HFF-Myc (cell line): ENCODE measurements at regions not wholly inside any gene's neighbourhood (a gene's known extent, or its start where the extent isn't known, plus 50 kb on each side); places are given as distances from the start of the nearest gene placed in this dataset.

Source experiments
- DNase-seq: peaks from one replicate; pipeline ENCODE4 v3.0.0-alpha.2; 2011; ENCODE audit warnings: low read depth; ENCODE audit errors: extremely low read depth
- H3K4me3 ChIP-seq: replicated peaks from 2 replicates; pipeline ENCODE4 v1.5.1; 2011; ENCODE audit warnings: low read depth, mild to moderate bottlenecking, control low read depth, low read length
- TF ChIP-seq, protein P1 (sequence below): IDR thresholded peaks from 2 replicates; pipeline ENCODE4 v1.5.1; 2012; ENCODE audit warnings: mild to moderate bottlenecking, low read depth, low read length, control low read depth; ENCODE audit errors: missing control alignments

DNA sequence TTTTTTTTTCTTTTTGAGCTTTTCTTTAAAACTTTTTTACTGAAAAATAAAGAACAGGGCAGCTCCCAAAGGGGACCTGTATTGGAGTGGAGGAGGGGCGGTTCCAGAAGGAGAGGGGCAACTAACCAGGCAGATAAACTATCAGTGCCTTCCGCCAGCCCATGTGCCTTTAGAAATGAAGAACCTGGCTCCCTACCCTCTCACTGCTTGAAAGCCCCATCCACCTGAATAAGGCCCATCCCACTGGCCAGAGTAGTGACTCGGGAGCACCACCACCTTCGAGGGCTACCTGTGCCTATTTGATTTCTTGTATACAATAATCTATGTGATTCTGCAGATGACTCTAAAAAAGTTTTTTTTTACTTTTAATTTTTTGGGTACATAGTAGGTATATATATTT lies 276.7 kb downstream of the PSAT1 start:
- no peak overlapping the region for H3K4me3 ChIP-seq
- no peak for DNase-seq
- TF ChIP-seq, protein P1, sequence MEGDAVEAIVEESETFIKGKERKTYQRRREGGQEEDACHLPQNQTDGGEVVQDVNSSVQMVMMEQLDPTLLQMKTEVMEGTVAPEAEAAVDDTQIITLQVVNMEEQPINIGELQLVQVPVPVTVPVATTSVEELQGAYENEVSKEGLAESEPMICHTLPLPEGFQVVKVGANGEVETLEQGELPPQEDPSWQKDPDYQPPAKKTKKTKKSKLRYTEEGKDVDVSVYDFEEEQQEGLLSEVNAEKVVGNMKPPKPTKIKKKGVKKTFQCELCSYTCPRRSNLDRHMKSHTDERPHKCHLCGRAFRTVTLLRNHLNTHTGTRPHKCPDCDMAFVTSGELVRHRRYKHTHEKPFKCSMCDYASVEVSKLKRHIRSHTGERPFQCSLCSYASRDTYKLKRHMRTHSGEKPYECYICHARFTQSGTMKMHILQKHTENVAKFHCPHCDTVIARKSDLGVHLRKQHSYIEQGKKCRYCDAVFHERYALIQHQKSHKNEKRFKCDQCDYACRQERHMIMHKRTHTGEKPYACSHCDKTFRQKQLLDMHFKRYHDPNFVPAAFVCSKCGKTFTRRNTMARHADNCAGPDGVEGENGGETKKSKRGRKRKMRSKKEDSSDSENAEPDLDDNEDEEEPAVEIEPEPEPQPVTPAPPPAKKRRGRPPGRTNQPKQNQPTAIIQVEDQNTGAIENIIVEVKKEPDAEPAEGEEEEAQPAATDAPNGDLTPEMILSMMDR: no peak

DNA sequence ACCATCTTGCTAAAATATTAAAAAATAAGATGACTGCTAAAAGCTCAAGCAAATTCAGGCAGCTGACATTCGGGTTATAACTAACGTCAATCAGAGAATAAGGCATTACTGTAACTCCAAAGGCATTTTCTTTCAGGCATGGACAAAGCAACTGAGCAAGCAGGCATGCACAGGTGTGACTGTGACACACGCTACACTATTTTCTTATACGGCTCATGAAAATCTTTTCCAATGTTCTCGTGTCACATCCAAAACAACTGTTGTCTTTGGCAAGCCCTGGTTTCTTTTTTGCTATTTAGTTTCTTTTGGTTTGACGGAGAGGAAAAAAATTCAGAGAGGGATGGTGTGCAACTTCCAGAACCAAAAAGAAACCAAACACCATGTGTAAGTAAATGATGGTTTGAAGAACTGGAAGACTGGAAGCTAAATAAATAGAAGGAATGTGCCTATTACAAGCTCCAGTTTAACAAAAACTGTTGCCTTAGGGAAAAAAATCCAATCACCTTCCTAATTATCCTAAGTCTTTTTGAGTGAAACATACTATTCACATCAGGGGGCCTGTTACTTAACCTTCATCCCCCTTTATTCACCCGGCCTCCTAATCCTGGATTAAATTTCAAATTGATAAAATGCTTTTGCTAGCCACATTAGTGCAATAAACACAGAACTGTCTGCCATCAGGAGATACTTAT lies 277.6 kb downstream of the PSAT1 start:
- no peak overlapping the region for H3K4me3 ChIP-seq
- TF ChIP-seq, protein P1: no peak
- no peak for DNase-seq

DNA sequence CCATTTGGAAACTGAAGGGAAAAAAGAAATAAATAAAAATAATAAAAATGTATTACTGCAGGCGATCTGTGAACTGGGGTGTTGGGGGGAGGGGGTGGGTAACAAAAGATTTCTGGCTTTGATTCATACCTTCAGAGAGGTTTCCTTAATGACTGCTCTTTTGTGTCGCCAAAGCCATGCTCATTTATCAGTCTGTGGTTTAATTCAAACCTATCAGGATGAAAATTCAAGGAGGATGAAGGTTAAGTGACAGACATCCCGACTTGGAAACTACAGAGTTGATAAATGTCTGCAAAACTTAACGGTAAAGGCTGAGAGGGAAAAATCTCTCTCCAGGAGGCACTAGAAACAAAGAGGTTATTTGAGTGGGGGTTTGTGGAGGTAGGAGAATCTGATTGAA lies 278.2 kb downstream of the PSAT1 start:
- H3K4me3 ChIP-seq: no peak overlapping the region
- TF ChIP-seq, protein P1: no peak
- no peak for DNase-seq

DNA sequence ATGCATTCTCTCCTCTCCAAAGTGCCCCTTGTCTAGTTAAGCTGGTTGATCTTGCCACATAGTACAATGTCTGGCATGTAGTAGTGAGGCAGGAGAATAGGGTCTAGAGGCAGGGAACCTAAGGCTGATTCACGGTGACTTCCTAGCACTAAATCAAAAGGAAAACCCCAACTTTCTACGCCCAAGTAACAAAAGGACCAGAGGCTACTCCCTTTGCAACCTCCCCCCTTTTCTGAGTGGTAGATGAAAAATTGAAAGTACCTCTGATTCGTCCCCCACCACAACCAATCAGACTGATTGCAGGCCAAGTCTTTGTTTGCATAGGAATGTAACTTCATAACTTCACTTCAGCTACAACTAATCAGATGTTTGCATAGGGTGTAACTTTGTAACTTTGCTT lies 278.8 kb downstream of the PSAT1 start:
- DNase-seq: no peak
- TF ChIP-seq, protein P1: no peak
- H3K4me3 ChIP-seq: no peak overlapping the region

DNA sequence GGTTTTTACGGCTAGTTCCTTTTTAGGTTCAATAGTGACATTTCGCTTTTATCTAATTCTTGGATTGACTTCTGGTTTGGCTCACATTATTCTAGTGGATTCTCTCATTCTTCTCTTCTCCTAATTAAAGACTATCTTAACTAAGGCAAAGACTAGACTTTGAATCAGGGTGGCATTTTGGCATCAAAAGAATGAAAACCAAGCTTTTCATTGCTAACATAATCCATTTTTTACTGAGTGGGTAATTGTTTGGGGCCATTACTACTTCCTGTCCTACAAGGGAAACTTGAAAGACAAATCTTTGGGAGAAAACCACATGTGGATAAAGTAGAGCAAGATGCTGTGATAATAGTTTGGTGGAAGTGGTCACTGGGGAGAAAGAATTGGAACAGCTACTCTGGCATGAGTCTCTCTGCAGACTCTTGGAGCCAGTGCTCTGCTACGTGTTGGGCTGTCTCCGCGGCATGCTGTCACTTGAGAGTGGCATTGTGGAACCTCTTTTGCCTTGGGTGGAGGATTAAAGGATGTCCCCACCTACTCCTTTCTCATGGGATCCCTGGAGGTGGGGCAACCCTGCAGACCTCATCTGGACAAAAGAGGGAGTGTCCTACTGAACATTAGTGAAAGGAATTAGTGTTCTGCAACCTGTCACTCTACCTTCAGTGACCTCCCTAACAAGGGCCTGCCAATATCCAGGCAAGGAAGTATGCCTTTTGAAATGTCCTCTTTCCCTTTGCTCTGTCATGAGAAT lies 280.4 kb downstream of the PSAT1 start:
- TF ChIP-seq, protein P1: no peak
- DNase-seq: no peak
- H3K4me3 ChIP-seq: no peak overlapping the region

DNA sequence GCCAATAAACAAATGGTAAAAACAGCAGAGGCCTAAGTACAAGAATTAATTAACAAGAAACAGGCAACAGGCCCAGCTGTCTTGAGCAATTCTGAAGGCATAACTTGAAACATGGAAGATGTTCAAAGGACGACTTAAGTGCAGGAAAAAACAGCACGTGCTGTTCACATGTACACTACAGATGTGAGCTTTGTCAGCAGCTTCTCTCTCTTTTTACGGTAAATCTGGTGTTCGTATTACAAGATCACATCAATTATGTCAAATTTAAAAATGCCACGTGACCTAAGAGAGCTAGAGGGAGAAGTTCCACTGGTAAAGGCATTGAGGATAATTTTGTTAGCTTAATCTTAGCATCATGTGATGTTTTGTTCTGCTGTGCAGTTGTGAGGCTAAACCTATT lies 281.1 kb downstream of the PSAT1 start:
- no peak overlapping the region for H3K4me3 ChIP-seq
- DNase-seq: no peak
- TF ChIP-seq, protein P1: no peak
